Astrocyte (in vitro differentiated cells and primary cell): ENCODE measurements at regions not wholly inside any gene's neighbourhood (a gene's known extent, or its start where the extent isn't known, plus 50 kb on each side); places are given as distances from the start of the nearest gene placed in this dataset.

Source experiments
- EZH2 ChIP-seq: IDR thresholded peaks from 2 replicates; pipeline ENCODE4 v1.6.1; 2012; ENCODE audit warnings: mild to moderate bottlenecking, low read length, inconsistent platforms; ENCODE audit not compliant: insufficient read depth
- TF ChIP-seq, protein P1 (sequence below): IDR thresholded peaks from 2 replicates; pipeline ENCODE4 v1.5.1; 2011; ENCODE audit warnings: low read depth, mild to moderate bottlenecking, inconsistent platforms, low read length, moderate library complexity; ENCODE audit not compliant: insufficient read depth

DNA sequence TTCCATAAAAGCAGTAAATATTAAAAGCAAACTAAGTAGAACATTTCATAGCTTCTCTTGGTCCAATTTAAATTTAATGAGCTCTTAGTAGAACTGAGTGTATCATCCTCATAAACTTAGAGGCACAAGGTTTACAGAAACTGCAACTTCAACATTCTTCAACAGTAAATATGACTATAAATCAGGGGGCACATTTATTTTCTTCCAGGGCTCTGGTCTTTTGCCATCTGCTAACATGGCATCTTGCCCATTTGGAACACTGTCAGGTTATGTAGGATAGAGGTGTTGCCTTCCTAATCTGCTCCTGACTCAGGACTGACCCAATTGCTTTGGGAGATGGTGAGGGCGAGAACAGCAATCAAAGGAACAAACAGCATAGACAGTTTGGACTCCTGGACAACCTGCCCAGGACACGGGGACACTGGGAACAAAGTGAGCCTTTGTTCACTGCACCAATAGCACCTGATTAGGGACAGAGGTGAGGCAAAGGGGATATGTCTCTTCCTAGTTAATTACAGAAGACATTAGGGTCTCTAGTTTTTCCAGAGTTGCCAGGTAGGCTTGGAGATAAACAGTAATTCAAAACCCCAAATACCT, 610.2 kb upstream of the ROBO2 start:
- TF ChIP-seq, protein P1, sequence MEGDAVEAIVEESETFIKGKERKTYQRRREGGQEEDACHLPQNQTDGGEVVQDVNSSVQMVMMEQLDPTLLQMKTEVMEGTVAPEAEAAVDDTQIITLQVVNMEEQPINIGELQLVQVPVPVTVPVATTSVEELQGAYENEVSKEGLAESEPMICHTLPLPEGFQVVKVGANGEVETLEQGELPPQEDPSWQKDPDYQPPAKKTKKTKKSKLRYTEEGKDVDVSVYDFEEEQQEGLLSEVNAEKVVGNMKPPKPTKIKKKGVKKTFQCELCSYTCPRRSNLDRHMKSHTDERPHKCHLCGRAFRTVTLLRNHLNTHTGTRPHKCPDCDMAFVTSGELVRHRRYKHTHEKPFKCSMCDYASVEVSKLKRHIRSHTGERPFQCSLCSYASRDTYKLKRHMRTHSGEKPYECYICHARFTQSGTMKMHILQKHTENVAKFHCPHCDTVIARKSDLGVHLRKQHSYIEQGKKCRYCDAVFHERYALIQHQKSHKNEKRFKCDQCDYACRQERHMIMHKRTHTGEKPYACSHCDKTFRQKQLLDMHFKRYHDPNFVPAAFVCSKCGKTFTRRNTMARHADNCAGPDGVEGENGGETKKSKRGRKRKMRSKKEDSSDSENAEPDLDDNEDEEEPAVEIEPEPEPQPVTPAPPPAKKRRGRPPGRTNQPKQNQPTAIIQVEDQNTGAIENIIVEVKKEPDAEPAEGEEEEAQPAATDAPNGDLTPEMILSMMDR = no peak
- TF ChIP-seq EZH2 = no peak
